ENCODE measurements at regions not wholly inside any gene's neighbourhood (a gene's known extent, or its start where the extent isn't known, plus 50 kb on each side); places are given as distances from the start of the nearest gene placed in this dataset.

DNA sequence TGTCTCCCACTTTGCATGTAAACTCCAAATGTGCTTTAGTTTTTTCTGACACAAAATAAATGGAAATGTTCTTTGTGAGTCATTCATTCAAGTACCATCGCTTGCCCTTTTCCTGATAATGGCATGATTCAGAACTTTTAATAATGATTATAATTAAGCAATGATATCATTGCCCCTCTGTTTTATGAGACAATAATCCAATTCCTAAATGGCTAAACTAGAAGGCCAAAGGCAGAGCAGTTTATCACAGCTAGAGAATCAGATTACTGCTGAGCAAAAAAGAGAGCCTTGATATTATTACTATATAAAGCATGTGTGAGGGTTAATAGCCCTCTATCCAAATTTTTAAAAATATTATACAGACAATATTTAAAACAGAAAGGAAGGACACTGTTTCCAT, 484.2 kb upstream of the PTPRD start:
- H3K36me3 ChIP-seq (ENCODE audit: insufficient read depth, low read length, poor library complexity, severe bottlenecking): no peaks in the 10 kb centered on the region
- no peaks in the 10 kb centered on the region for H3K27me3 ChIP-seq (replicated peaks; ENCODE audit: insufficient read depth, low read depth, low read length, poor library complexity)
- H3K4me3 ChIP-seq (ENCODE audit: low read depth, low read length, poor library complexity, severe bottlenecking): no peak overlapping the region
- DNase-seq (ENCODE audit: low spot score): no peak
- no peaks in the 10 kb centered on the region for H3K9me3 ChIP-seq (ENCODE audit: low read depth, low read length, poor library complexity, severe bottlenecking)
- H3K27ac ChIP-seq (ENCODE audit: low read depth, low read length, poor library complexity, severe bottlenecking): no peak overlapping the region
- BruUV-seq (replicated peaks): no TSS peak
- no peak for TF ChIP-seq EZH2 (IDR thresholded peaks at IDR 0.05; ENCODE audit: borderline replicate concordance, low read depth, low read length, poor library complexity, severe bottlenecking)
- TF ChIP-seq, protein P1, sequence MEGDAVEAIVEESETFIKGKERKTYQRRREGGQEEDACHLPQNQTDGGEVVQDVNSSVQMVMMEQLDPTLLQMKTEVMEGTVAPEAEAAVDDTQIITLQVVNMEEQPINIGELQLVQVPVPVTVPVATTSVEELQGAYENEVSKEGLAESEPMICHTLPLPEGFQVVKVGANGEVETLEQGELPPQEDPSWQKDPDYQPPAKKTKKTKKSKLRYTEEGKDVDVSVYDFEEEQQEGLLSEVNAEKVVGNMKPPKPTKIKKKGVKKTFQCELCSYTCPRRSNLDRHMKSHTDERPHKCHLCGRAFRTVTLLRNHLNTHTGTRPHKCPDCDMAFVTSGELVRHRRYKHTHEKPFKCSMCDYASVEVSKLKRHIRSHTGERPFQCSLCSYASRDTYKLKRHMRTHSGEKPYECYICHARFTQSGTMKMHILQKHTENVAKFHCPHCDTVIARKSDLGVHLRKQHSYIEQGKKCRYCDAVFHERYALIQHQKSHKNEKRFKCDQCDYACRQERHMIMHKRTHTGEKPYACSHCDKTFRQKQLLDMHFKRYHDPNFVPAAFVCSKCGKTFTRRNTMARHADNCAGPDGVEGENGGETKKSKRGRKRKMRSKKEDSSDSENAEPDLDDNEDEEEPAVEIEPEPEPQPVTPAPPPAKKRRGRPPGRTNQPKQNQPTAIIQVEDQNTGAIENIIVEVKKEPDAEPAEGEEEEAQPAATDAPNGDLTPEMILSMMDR (conservative IDR thresholded peaks at IDR 0.05; ENCODE audit: low read depth, low read length): no peak
- POLR2A ChIA-PET (ENCODE audit: low non-redundant PET): no interaction called here
- CTCF ChIA-PET: no interaction called here
- intact Hi-C loops (cut with micrococcal nuclease; ENCODE audit: unreplicated experiment): no loop called here
- no peaks in the 10 kb centered on the region for H3K4me1 ChIP-seq (ENCODE audit: insufficient read depth, low read length, poor library complexity, severe bottlenecking)

DNA sequence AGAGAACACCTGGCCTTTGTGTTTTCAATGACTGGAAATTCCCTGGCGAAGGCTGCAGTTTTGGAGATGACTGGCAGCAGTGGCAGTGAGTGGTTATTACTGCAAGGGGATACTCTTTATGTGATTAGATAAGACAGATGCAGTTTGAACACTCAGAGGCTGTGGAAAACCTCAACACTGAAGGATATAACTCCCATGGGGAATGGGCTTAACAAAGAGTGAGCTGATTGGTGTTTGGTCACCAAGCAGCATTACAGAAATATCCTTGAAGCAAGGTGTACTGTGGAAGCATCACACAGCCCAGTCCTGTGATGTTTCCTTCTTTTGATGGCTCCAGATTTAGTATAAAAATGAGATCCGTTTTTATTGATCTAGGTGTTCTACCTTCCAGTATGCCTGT, 490.7 kb upstream of the PTPRD start:
- CTCF ChIA-PET: no interaction called here
- no peak for TF ChIP-seq EZH2 (IDR thresholded peaks at IDR 0.05; ENCODE audit: borderline replicate concordance, low read depth, low read length, poor library complexity, severe bottlenecking)
- TF ChIP-seq, protein P1 (conservative IDR thresholded peaks at IDR 0.05; ENCODE audit: low read depth, low read length): no peak
- intact Hi-C loops (cut with micrococcal nuclease; ENCODE audit: unreplicated experiment): no loop called here

DNA sequence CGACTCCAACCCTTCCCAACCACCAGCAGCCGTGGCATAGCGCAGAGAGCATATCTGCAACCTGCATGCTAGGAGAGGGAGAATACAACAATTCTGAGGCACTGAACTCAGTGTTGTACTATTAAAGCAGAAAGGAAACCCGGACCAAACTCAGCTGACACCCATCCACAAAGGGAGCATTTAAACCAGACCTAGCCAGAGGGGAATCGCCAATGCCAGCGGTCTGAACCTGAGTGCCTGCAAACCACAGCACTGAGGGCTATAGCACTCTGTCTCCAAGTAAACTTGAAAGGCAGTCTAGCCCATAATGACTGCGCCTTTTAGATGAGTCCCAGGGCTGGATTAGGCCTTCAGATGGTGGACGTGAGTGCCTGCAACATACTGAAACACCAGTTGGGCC, 494.4 kb upstream of the PTPRD start:
- TF ChIP-seq, protein P1 (conservative IDR thresholded peaks at IDR 0.05; ENCODE audit: low read depth, low read length): no peak
- TF ChIP-seq EZH2 (IDR thresholded peaks at IDR 0.05; ENCODE audit: borderline replicate concordance, low read depth, low read length, poor library complexity, severe bottlenecking): no peak
- Histone ChIP-seq H3K9me3 (ENCODE audit: low read depth, low read length, poor library complexity, severe bottlenecking) (peaks cover 16% of the 10 kb centered on the region), H3K36me3 (ENCODE audit: insufficient read depth, low read length, poor library complexity, severe bottlenecking) (no peaks in the 10 kb centered on the region), H3K4me3 (ENCODE audit: low read depth, low read length, poor library complexity, severe bottlenecking) (no peak overlapping the region), H3K4me1 (ENCODE audit: insufficient read depth, low read length, poor library complexity, severe bottlenecking) (no peaks in the 10 kb centered on the region), H3K27me3 (replicated peaks; ENCODE audit: insufficient read depth, low read depth, low read length, poor library complexity) (no peaks in the 10 kb centered on the region), H3K27ac (ENCODE audit: low read depth, low read length, poor library complexity, severe bottlenecking) (no peak overlapping the region)
- no TSS peak for BruUV-seq (replicated peaks)
- ChIA-PET CTCF (no interaction called here), POLR2A (ENCODE audit: low non-redundant PET) (no interaction called here)
- intact Hi-C loops (cut with micrococcal nuclease; ENCODE audit: unreplicated experiment): no loop called here
- no peak for DNase-seq (ENCODE audit: low spot score)

More for the DNA sequence above, 490.7 kb upstream of the PTPRD start:
- H3K27ac ChIP-seq (ENCODE audit: low read depth, low read length, poor library complexity, severe bottlenecking): no peak overlapping the region
- no TSS peak for BruUV-seq (replicated peaks)
- DNase-seq (ENCODE audit: low spot score): no peak
- no peaks in the 10 kb centered on the region for H3K36me3 ChIP-seq (ENCODE audit: insufficient read depth, low read length, poor library complexity, severe bottlenecking)
- no peaks in the 10 kb centered on the region for H3K4me1 ChIP-seq (ENCODE audit: insufficient read depth, low read length, poor library complexity, severe bottlenecking)
- POLR2A ChIA-PET (ENCODE audit: low non-redundant PET): interaction anchor here (0.8 kb wide), 1 partner anchor 114 kb away, joined by 3 read pairs; no protein-coding TSS in a partner anchor
- H3K4me3 ChIP-seq (ENCODE audit: low read depth, low read length, poor library complexity, severe bottlenecking): no peak overlapping the region
- no peaks in the 10 kb centered on the region for H3K27me3 ChIP-seq (replicated peaks; ENCODE audit: insufficient read depth, low read depth, low read length, poor library complexity)
- no peaks in the 10 kb centered on the region for H3K9me3 ChIP-seq (ENCODE audit: low read depth, low read length, poor library complexity, severe bottlenecking)
